ENCODE measurements at regions not wholly inside any gene's neighbourhood (a gene's known extent, or its start where the extent isn't known, plus 50 kb on each side); places are given as distances from the start of the nearest gene placed in this dataset.

GRCh38 chr10:83427101-83427500 is 712.2 kb upstream of the GHITM start:
- TF ChIP-seq EZH2 (IDR thresholded peaks at IDR 0.05; ENCODE audit: low read length) (no peak), CTCF (optimal IDR thresholded peaks at IDR 0.05 in 1 of 3, IDR thresholded peaks at IDR 0.05 in 1 of 3, conservative IDR thresholded peaks at IDR 0.05 in 1 of 3; ENCODE audit: extremely low read depth in 1 of 3, insufficient read depth in 2 of 3, low read length in 3 of 3) (no peak)

All from keratinocyte (primary cell).